ENCODE measurements at regions not wholly inside any gene's neighbourhood (a gene's known extent, or its start where the extent isn't known, plus 50 kb on each side); places are given as distances from the start of the nearest gene placed in this dataset.

- TF ChIP-seq REST (IDR thresholded peaks at IDR 0.05; ENCODE audit: insufficient replicate concordance, low read depth) = no peak
- no peak for TF ChIP-seq CTCF (IDR thresholded peaks at IDR 0.05; ENCODE audit: insufficient read depth, low read length)
Observed at GRCh38 chrX:89124985-89125384, 378.0 kb downstream of the CPXCR1 start.

All from HL-60 (cell line).